ENCODE measurements at regions not wholly inside any gene's neighbourhood (a gene's known extent, or its start where the extent isn't known, plus 50 kb on each side); places are given as distances from the start of the nearest gene placed in this dataset.

DNA sequence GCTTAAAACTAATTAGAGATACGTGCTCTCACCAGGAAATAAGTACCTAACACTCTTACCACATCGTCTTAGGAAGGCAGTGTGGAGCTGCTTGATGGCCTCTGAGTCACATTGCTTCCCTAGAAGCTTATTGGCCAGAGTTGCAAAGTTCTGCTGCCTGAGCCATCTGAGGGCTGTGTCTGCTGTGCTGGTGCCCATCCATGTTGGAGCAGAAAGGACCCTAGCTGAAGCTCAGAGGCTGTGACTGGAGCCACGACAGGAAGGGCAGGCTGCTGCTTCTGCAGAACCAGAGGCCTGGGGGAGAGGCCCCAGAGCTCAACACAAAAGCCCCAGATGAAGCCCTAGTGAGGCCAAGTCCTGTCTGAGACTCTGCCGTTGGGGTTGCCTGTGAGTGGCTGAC is 64.8 kb upstream of the IGFBP3 start:
- no peak for ATAC-seq (replicated peaks in 1 of 4)
- ChIA-PET CTCF (no interaction called here), POLR2A (no interaction called here)
- peaks cover 8% of the 10 kb centered on the region for H3K36me3 Mint-ChIP-seq
- no peaks in the 10 kb centered on the region for H3K9me3 ChIP-seq
- H3K27me3 ChIP-seq (replicated peaks in 1 of 2; ENCODE audit: control insufficient read depth in 2 of 2, extremely low read depth in 1 of 2, insufficient read depth in 2 of 2, low read length in 1 of 2) = peaks cover 0 to 2% of the 10 kb centered on the region in 2 experiments
- 73% methylated on average over 3 of the region's 4 CpGs for WGBS (ENCODE audit: insufficient coverage)
- H3K9me3 Mint-ChIP-seq = no peaks in the 10 kb centered on the region
- no peaks in the 10 kb centered on the region for H3K36me3 ChIP-seq (ENCODE audit: control insufficient read depth in 2 of 2, extremely low read depth in 1 of 2, insufficient read depth in 1 of 2, low read length in 1 of 2)
- H3K27me3 Mint-ChIP-seq = peaks cover 0 to 6% of the 10 kb centered on the region in 2 donors
- no peak overlapping the region for H3K4me3 ChIP-seq (ENCODE audit: control insufficient read depth in 1 of 2, extremely low read depth in 1 of 2, low read length in 1 of 2)
- no peak overlapping the region for H3K4me3 Mint-ChIP-seq
- no peak overlapping the region for H3K27ac ChIP-seq (ENCODE audit: low read length)
- H3K27ac Mint-ChIP-seq = no peak overlapping the region
- no peaks in the 10 kb centered on the region for H3K4me1 ChIP-seq (ENCODE audit: control insufficient read depth in 1 of 2, extremely low read depth in 1 of 2, insufficient read depth in 2 of 2, low read length in 2 of 2)
- no peaks in the 10 kb centered on the region for H3K4me1 Mint-ChIP-seq
- DNase-seq = no peak

DNA sequence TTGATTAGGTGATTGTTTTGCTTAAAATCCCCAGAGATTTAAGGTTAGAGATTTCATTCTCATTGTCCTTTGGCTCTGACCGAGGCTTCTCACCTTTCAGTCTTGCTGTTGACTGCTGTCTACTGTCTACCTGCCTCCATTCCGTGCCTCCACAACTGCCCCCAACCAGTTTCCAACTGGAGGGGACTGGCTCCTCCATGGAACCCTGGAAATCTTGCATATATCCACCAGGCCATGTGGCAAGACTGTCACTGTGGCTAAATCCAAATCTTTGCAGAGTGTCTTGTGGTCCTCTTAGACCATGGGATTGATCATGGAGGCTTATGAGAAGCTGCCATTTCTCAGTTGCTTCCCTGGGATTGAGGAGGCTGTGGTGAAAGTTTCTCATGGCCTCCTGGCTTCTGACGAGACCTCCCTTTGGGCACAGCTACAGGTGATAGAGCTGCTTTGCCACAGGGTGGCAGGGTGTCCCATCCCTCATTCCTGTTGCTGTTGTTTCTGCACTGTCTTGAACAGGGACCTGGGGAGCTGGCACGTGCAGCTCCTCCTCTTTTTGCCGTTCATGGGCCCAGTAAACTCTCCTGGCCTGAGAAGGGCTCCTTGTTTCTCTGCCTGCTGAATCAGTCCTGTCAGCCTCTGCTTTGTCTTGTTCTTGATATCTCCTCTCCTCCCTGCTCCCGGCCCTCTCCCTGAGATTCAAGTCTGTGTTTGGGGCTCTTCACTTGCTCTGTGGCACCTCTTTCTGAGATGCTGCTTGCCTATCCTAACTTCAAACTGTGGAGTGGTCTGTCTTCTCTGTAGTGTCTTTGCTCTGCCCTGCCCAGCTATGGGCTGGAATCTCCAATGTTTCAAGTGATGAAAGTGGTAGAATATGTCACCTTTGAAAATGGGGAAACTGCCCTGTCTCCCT is 63.6 kb upstream of the IGFBP3 start:
- DNase-seq (no peak), ATAC-seq (replicated peaks in 1 of 4) (no peak)
- Histone ChIP-seq H3K36me3 (ENCODE audit: control insufficient read depth in 2 of 2, extremely low read depth in 1 of 2, insufficient read depth in 1 of 2, low read length in 1 of 2) (no peaks in the 10 kb centered on the region), H3K27me3 (replicated peaks in 1 of 2; ENCODE audit: control insufficient read depth in 2 of 2, extremely low read depth in 1 of 2, insufficient read depth in 2 of 2, low read length in 1 of 2) (peaks cover 0 to 2% of the 10 kb centered on the region in 2 experiments), H3K4me1 (ENCODE audit: control insufficient read depth in 1 of 2, extremely low read depth in 1 of 2, insufficient read depth in 2 of 2, low read length in 2 of 2) (no peaks in the 10 kb centered on the region), H3K4me3 (ENCODE audit: control insufficient read depth in 1 of 2, extremely low read depth in 1 of 2, low read length in 1 of 2) (no peak overlapping the region), H3K9me3 (no peaks in the 10 kb centered on the region), H3K27ac (ENCODE audit: low read length) (no peak overlapping the region)
- Mint-ChIP-seq H3K27ac (no peak overlapping the region), H3K9me3 (no peaks in the 10 kb centered on the region), H3K27me3 (peaks cover 0 to 6% of the 10 kb centered on the region in 2 donors), H3K4me1 (no peaks in the 10 kb centered on the region), H3K4me3 (no peak overlapping the region), H3K36me3 (peaks cover 14% of the 10 kb centered on the region)
- ChIA-PET POLR2A (no interaction called here), CTCF (no interaction called here)
- 65% methylated on average over 5 of the region's 6 CpGs for WGBS (ENCODE audit: insufficient coverage)

DNA sequence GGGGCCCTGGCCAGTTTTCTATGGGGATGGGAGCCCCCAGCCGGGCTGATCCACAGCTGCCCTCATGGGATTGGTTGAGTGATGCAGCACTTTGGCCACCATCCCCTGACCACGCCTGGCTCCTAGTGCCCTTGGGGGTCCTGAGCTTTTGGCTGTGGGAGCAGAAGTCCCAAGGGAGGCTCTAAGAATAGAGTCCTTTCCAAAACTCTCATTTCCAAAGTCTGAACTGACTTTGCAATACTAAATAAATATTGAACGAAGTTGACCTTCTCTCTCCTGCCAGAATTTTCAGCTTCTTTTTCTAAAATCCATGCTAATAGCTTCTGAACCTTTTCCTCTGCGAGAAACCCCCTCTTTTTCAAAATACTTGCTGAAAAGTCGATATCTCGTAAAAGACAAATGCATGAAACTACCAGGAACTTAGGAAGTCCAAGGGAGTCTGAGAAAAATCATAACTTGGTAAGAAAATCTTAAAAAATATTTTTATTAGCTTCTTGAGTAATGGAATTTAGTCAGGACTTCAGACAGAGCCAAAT is 62.7 kb upstream of the IGFBP3 start:
- H3K4me1 Mint-ChIP-seq = no peaks in the 10 kb centered on the region
- no peak overlapping the region for H3K27ac Mint-ChIP-seq
- CTCF ChIA-PET = no interaction called here
- peaks cover 0 to 6% of the 10 kb centered on the region in 2 donors for H3K27me3 Mint-ChIP-seq
- Histone ChIP-seq H3K4me1 (ENCODE audit: control insufficient read depth in 1 of 2, extremely low read depth in 1 of 2, insufficient read depth in 2 of 2, low read length in 2 of 2) (no peaks in the 10 kb centered on the region), H3K4me3 (ENCODE audit: control insufficient read depth in 1 of 2, extremely low read depth in 1 of 2, low read length in 1 of 2) (no peak overlapping the region), H3K36me3 (ENCODE audit: control insufficient read depth in 2 of 2, extremely low read depth in 1 of 2, insufficient read depth in 1 of 2, low read length in 1 of 2) (no peaks in the 10 kb centered on the region), H3K9me3 (no peaks in the 10 kb centered on the region), H3K27me3 (replicated peaks in 1 of 2; ENCODE audit: control insufficient read depth in 2 of 2, extremely low read depth in 1 of 2, insufficient read depth in 2 of 2, low read length in 1 of 2) (peaks cover 0 to 2% of the 10 kb centered on the region in 2 experiments), H3K27ac (ENCODE audit: low read length) (no peak overlapping the region)
- H3K4me3 Mint-ChIP-seq = no peak overlapping the region
- ATAC-seq (replicated peaks in 1 of 4) = no peak
- DNase-seq = no peak
- WGBS (ENCODE audit: insufficient coverage) = 83% methylated on average over 1 of the region's 6 CpGs
- POLR2A ChIA-PET = no interaction called here
- H3K36me3 Mint-ChIP-seq = peaks cover 15% of the 10 kb centered on the region
- H3K9me3 Mint-ChIP-seq = no peaks in the 10 kb centered on the region

DNA sequence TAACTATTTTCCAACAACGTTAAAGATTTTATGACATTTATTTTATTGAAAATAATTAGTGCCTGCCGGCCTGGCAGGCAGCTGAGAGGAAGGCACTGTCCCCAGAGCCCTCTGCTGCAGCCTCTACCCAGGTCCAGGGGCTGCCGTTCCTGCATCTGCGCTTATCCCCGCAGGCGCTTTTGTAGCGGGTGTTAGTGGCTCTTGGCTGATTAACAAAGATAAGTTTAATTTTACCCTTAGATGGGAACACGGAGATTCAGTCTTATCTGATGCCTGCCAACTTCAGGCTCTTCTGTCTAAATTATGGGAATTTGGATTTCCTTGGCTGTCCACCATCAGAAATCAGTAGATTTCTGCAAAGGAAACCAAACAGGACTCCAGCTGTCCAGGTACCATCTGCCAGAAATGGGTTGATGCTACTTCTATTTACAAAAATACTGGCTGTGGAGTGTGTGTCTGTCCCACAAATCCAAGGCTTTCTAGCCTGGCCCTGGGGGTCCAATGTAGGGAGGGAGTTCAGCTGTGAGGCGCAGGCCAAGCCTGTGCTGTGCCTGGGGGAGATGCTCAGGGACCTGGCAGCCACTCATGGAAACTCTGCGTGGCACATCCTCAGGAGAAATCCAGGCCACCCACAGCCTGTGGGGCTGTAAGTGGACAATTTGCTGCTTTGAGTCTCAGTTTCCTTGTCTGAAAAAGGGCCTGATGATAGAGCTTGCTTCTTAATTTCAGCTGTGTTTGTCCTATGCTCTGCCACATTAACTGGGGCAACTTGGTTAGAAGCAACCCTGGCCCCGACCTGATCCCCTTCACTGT is 62.0 kb upstream of the IGFBP3 start:
- ATAC-seq (replicated peaks in 1 of 4) = no peak

DNA sequence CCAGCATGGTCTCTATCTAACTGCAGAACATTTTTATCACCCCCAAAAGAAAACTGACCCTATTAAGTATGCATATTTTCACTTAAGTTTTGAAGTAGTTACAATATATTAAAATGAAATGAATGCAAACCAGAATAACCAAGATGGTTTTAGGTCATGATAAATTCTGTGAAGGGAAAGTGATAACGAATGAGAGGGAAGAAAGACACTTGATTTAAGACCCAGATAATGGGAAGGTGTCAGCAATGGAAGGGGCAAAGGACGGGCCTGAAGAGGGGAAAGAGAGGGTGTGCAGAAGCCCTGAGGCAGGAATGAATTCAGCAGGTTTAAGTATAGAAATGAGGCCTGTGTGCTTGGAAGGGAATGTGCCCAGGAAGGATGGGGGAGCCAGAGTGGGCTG is 61.1 kb upstream of the IGFBP3 start:
- no peaks in the 10 kb centered on the region for H3K36me3 ChIP-seq (ENCODE audit: control insufficient read depth in 2 of 2, extremely low read depth in 1 of 2, insufficient read depth in 1 of 2, low read length in 1 of 2)
- ChIA-PET POLR2A (interaction anchor here in 1 of 2 donors (0.6 kb wide), 1 partner anchor 1057 kb away, joined by 4 read pairs; no protein-coding TSS in a partner anchor), CTCF (no interaction called here)
- H3K9me3 ChIP-seq = no peaks in the 10 kb centered on the region
- no peaks in the 10 kb centered on the region for H3K4me1 Mint-ChIP-seq
- peaks cover 15% of the 10 kb centered on the region for H3K36me3 Mint-ChIP-seq
- H3K27me3 ChIP-seq (replicated peaks in 1 of 2; ENCODE audit: control insufficient read depth in 2 of 2, extremely low read depth in 1 of 2, insufficient read depth in 2 of 2, low read length in 1 of 2) = peaks cover 0 to 2% of the 10 kb centered on the region in 2 experiments
- no peak overlapping the region for H3K27ac ChIP-seq (ENCODE audit: low read length)
- ATAC-seq (replicated peaks in 1 of 4) (no peak), DNase-seq (no peak)
- 61% methylated on average over 2 of the region's 2 CpGs for WGBS (ENCODE audit: insufficient coverage)
- H3K4me1 ChIP-seq (ENCODE audit: control insufficient read depth in 1 of 2, extremely low read depth in 1 of 2, insufficient read depth in 2 of 2, low read length in 2 of 2) = no peaks in the 10 kb centered on the region
- H3K9me3 Mint-ChIP-seq = no peaks in the 10 kb centered on the region
- H3K27me3 Mint-ChIP-seq = peaks cover 0 to 6% of the 10 kb centered on the region in 2 donors
- no peak overlapping the region for H3K4me3 ChIP-seq (ENCODE audit: control insufficient read depth in 1 of 2, extremely low read depth in 1 of 2, low read length in 1 of 2)
- H3K27ac Mint-ChIP-seq = no peak overlapping the region
- no peak overlapping the region for H3K4me3 Mint-ChIP-seq

More for the DNA sequence above, 62.0 kb upstream of the IGFBP3 start:
- Histone ChIP-seq H3K36me3 (ENCODE audit: control insufficient read depth in 2 of 2, extremely low read depth in 1 of 2, insufficient read depth in 1 of 2, low read length in 1 of 2) (no peaks in the 10 kb centered on the region), H3K9me3 (no peaks in the 10 kb centered on the region), H3K4me1 (ENCODE audit: control insufficient read depth in 1 of 2, extremely low read depth in 1 of 2, insufficient read depth in 2 of 2, low read length in 2 of 2) (no peaks in the 10 kb centered on the region), H3K27me3 (replicated peaks in 1 of 2; ENCODE audit: control insufficient read depth in 2 of 2, extremely low read depth in 1 of 2, insufficient read depth in 2 of 2, low read length in 1 of 2) (peaks cover 0 to 2% of the 10 kb centered on the region in 2 experiments), H3K27ac (ENCODE audit: low read length) (no peak overlapping the region), H3K4me3 (ENCODE audit: control insufficient read depth in 1 of 2, extremely low read depth in 1 of 2, low read length in 1 of 2) (no peak overlapping the region)
- H3K4me1 Mint-ChIP-seq = no peaks in the 10 kb centered on the region
- whole genome bisulfite sequencing (ENCODE audit: insufficient coverage) = 84% methylated on average over 8 of the region's 11 CpGs
- H3K27me3 Mint-ChIP-seq = peaks cover 0 to 6% of the 10 kb centered on the region in 2 donors
- H3K4me3 Mint-ChIP-seq = no peak overlapping the region
- no peaks in the 10 kb centered on the region for H3K9me3 Mint-ChIP-seq
- peaks cover 15% of the 10 kb centered on the region for H3K36me3 Mint-ChIP-seq
- H3K27ac Mint-ChIP-seq = no peak overlapping the region
- CTCF ChIA-PET = no interaction called here
- POLR2A ChIA-PET = no interaction called here
- DNase-seq = no peak

DNA sequence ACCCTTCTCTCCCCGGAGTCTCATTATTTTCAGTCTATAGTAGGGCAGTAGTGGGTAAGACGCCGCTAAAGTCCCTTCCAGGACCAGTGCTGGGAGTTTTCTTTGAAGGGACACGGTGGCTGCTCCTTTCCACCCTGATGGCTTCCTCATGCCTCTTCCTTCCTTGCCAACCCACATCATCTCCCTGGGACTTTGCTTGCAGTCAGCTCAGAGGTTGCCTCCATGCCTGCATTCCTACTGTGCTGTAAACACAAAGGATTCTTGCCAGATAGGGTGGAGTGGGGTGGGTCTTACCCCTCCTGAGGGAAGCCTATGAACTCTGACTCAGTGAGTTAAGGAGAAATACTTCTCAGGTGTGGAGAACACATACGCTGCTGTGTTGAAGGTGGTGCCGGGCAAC is 59.9 kb upstream of the IGFBP3 start:
- H3K36me3 Mint-ChIP-seq = peaks cover 15% of the 10 kb centered on the region
- WGBS (ENCODE audit: insufficient coverage) = 80% methylated on average over 2 of the region's 6 CpGs
- no peaks in the 10 kb centered on the region for H3K9me3 Mint-ChIP-seq
- H3K27ac ChIP-seq (ENCODE audit: low read length) = no peak overlapping the region
- H3K36me3 ChIP-seq (ENCODE audit: control insufficient read depth in 2 of 2, extremely low read depth in 1 of 2, insufficient read depth in 1 of 2, low read length in 1 of 2) = no peaks in the 10 kb centered on the region
- H3K4me1 Mint-ChIP-seq = no peaks in the 10 kb centered on the region
- no peaks in the 10 kb centered on the region for H3K4me1 ChIP-seq (ENCODE audit: control insufficient read depth in 1 of 2, extremely low read depth in 1 of 2, insufficient read depth in 2 of 2, low read length in 2 of 2)
- CTCF ChIA-PET = no interaction called here
- no peak overlapping the region for H3K27ac Mint-ChIP-seq
- DNase-seq (no peak), ATAC-seq (replicated peaks in 1 of 4) (no peak)
- POLR2A ChIA-PET = no interaction called here
- peaks cover 1 to 3% of the 10 kb centered on the region in 2 donors for H3K27me3 Mint-ChIP-seq
- H3K4me3 Mint-ChIP-seq = no peak overlapping the region
- H3K4me3 ChIP-seq (ENCODE audit: control insufficient read depth in 1 of 2, extremely low read depth in 1 of 2, low read length in 1 of 2) = no peak overlapping the region
- no peaks in the 10 kb centered on the region for H3K9me3 ChIP-seq
- peaks cover 0 to 2% of the 10 kb centered on the region in 2 experiments for H3K27me3 ChIP-seq (replicated peaks in 1 of 2; ENCODE audit: control insufficient read depth in 2 of 2, extremely low read depth in 1 of 2, insufficient read depth in 2 of 2, low read length in 1 of 2)

Measured in T-cell (primary cell).